ENCODE measurements at regions not wholly inside any gene's neighbourhood (a gene's known extent, or its start where the extent isn't known, plus 50 kb on each side); places are given as distances from the start of the nearest gene placed in this dataset.
"Not testable (repeated sequence)": the region's sequence is repeated elsewhere in the genome, so short reads cannot be mapped to it uniquely, and the experiment has no call there.

GRCh38 chr6:167735084-167735950 lies 91.4 kb upstream of the AFDN start:
- no peak for DNase-seq (ENCODE audit: low spot score)

GRCh38 chr6:167735951-167736288 lies 90.8 kb upstream of the AFDN start:
- DNase-seq (ENCODE audit: low spot score), result no peak

- no peak for DNase-seq (ENCODE audit: low spot score)
Measured at GRCh38 chr6:167736486-167737204, 90.1 kb upstream of the AFDN start.

GRCh38 chr6:167737205-167737830 lies 89.4 kb upstream of the AFDN start:
- DNase-seq (ENCODE audit: low spot score), result no peak

GRCh38 chr6:167738386-167738785 lies 88.3 kb upstream of the AFDN start:
- no peak for DNase-seq (ENCODE audit: low spot score)

- no peak for DNase-seq (ENCODE audit: low spot score)
Measured at GRCh38 chr6:167739721-167740475, 86.8 kb upstream of the AFDN start.

- DNase-seq (ENCODE audit: low spot score), result peak; percentile 40
Measured at GRCh38 chr6:167742719-167743303, 83.9 kb upstream of the AFDN start.

- no peak for DNase-seq (ENCODE audit: low spot score)
Measured at GRCh38 chr6:167744681-167745669, 81.7 kb upstream of the AFDN start.

GRCh38 chr6:167745670-167746389 lies 80.9 kb upstream of the AFDN start:
- DNase-seq (ENCODE audit: low spot score), result no peak

- DNase-seq (ENCODE audit: low spot score), result no peak
Measured at GRCh38 chr6:167746390-167746907, 80.3 kb upstream of the AFDN start.

- DNase-seq (ENCODE audit: low spot score), result no peak
Measured at GRCh38 chr6:167746975-167747374, 79.7 kb upstream of the AFDN start.

- DNase-seq (ENCODE audit: low spot score), result no peak
Measured at GRCh38 chr6:167747645-167748044, 79.1 kb upstream of the AFDN start.

GRCh38 chr6:167748046-167748445 lies 78.7 kb upstream of the AFDN start:
- no peak for DNase-seq (ENCODE audit: low spot score)

- DNase-seq (ENCODE audit: low spot score), result no peak
Measured at GRCh38 chr6:167748458-167749379, 78.0 kb upstream of the AFDN start.

- no peak for DNase-seq (ENCODE audit: low spot score)
Measured at GRCh38 chr6:167750956-167751358, 75.8 kb upstream of the AFDN start.

- DNase-seq (ENCODE audit: low spot score), result no peak
Measured at GRCh38 chr6:167751579-167752115, 75.1 kb upstream of the AFDN start.

- DNase-seq (ENCODE audit: low spot score), result not testable (repeated sequence)
Measured at GRCh38 chr6:167753281-167753680, 73.4 kb upstream of the AFDN start.

GRCh38 chr6:167754691-167755090 lies 72.0 kb upstream of the AFDN start:
- no peak for DNase-seq (ENCODE audit: low spot score)
